ENCODE measurements at regions not wholly inside any gene's neighbourhood (a gene's known extent, or its start where the extent isn't known, plus 50 kb on each side); places are given as distances from the start of the nearest gene placed in this dataset.

- Histone ChIP-seq H3K4me1 (no peaks in the 10 kb centered on the region), H3K27me3 (no peaks in the 10 kb centered on the region), H3K4me3 (no peak overlapping the region), H3K36me3 (no peaks in the 10 kb centered on the region), H3K27ac (no peak overlapping the region), H3K9me3 (no peaks in the 10 kb centered on the region)
- TF ChIP-seq CTCF (IDR thresholded peaks at IDR 0.05) (no peak), POLR2A (IDR thresholded peaks at IDR 0.05) (no peak)
- DNase-seq: no peak
- intact Hi-C loops (cut with DNase I; ENCODE audit: low total_unique reads): no loop called here
Observed at GRCh38 chr3:5951026-5951425, 763.5 kb downstream of the EDEM1 start.

GRCh38 chr3:5972586-5972985 lies 785.1 kb downstream of the EDEM1 start:
- no peak for TF ChIP-seq POLR2A (IDR thresholded peaks at IDR 0.05)
- no peak for TF ChIP-seq CTCF (IDR thresholded peaks at IDR 0.05)
- H3K4me1 ChIP-seq: no peaks in the 10 kb centered on the region
- no peak for DNase-seq
- intact Hi-C loops (cut with DNase I; ENCODE audit: low total_unique reads): no loop called here
- H3K4me3 ChIP-seq: no peak overlapping the region
- H3K36me3 ChIP-seq: no peaks in the 10 kb centered on the region
- H3K27me3 ChIP-seq: no peaks in the 10 kb centered on the region
- no peaks in the 10 kb centered on the region for H3K9me3 ChIP-seq
- no peak overlapping the region for H3K27ac ChIP-seq

GRCh38 chr3:5974630-5975322 lies 787.3 kb downstream of the EDEM1 start:
- intact Hi-C loops (cut with DNase I; ENCODE audit: low total_unique reads): no loop called here
- DNase-seq: no peak

GRCh38 chr3:5977331-5977730 lies 789.8 kb downstream of the EDEM1 start:
- Histone ChIP-seq H3K9me3 (no peaks in the 10 kb centered on the region), H3K36me3 (no peaks in the 10 kb centered on the region), H3K27me3 (no peaks in the 10 kb centered on the region), H3K4me3 (no peak overlapping the region), H3K4me1 (no peaks in the 10 kb centered on the region), H3K27ac (no peak overlapping the region)
- DNase-seq: no peak
- intact Hi-C loops (cut with DNase I; ENCODE audit: low total_unique reads): no loop called here
- TF ChIP-seq POLR2A (IDR thresholded peaks at IDR 0.05) (no peak), CTCF (IDR thresholded peaks at IDR 0.05) (no peak)

More at GRCh38 chr3:5974630-5975322, 787.3 kb downstream of the EDEM1 start:
- Histone ChIP-seq H3K4me3 (no peak overlapping the region), H3K36me3 (no peaks in the 10 kb centered on the region), H3K9me3 (no peaks in the 10 kb centered on the region), H3K4me1 (no peaks in the 10 kb centered on the region), H3K27ac (no peak overlapping the region), H3K27me3 (no peaks in the 10 kb centered on the region)
- TF ChIP-seq POLR2A (IDR thresholded peaks at IDR 0.05): no peak
- no peak for TF ChIP-seq CTCF (IDR thresholded peaks at IDR 0.05)

GRCh38 chr3:5980475-5980874 lies 793.0 kb downstream of the EDEM1 start:
- H3K9me3 ChIP-seq: no peaks in the 10 kb centered on the region
- H3K27me3 ChIP-seq: no peaks in the 10 kb centered on the region
- H3K27ac ChIP-seq: no peak overlapping the region
- no peaks in the 10 kb centered on the region for H3K4me1 ChIP-seq
- no peak for DNase-seq
- intact Hi-C loops (cut with DNase I; ENCODE audit: low total_unique reads): no loop called here
- H3K36me3 ChIP-seq: no peaks in the 10 kb centered on the region
- H3K4me3 ChIP-seq: no peak overlapping the region
- TF ChIP-seq POLR2A (IDR thresholded peaks at IDR 0.05) (no peak), CTCF (IDR thresholded peaks at IDR 0.05) (no peak)
